Activated CD4-positive, alpha-beta T cell treated with anti-CD3 and anti-CD28 coated beads, Interleukin-2, Interleukin-6, amounts not matched to agents 100 ng/mL and 50 ng/mL, durations not matched to agents 16 hours and 8 hours (primary cell): ENCODE measurements at regions not wholly inside any gene's neighbourhood (a gene's known extent, or its start where the extent isn't known, plus 50 kb on each side); places are given as distances from the start of the nearest gene placed in this dataset.

Experiments used
- DNase-seq: peaks from one replicate; pipeline ENCODE4 v3.0.0-alpha.2; 2020

DNA sequence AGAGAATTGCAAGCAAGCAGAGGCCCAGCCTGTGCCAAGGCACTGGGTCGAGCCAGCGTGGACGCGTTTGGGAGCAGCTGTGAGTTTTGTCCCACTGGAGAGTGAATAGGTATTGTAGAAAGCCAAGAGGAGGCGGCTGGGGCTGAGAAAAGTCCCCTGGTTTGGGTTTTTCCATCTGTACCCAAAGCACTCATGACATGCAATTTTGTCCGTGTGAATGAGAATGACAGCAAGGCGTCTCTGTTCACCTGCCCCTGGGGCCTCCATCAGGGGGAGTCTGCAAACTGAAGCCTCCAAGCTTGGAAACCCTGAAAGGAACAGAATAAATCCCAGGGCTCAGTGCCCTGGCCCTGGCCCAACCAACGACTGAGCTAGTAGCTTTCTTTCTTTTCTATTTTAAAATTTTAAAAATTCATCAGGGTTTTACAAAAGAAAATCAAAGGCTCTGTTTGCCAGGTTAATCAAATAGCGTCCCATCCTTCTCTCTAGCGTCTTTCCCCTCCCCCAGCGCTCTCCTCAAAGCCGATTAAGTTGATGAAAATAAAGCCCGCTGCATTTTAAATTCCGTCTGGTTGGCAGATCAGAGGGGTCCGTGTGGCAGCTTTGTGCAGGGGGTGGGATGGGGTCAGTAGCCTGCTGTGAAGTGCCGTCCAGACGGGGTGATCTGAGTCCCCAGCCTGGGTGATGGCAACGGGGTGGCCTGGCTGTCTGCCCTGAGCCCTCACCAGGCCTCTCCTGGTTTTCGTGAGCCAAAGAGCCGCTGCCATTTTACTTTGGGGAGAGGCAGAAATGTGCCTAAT is 171.0 kb downstream of the KATNIP start:
- no peak for DNase-seq

DNA sequence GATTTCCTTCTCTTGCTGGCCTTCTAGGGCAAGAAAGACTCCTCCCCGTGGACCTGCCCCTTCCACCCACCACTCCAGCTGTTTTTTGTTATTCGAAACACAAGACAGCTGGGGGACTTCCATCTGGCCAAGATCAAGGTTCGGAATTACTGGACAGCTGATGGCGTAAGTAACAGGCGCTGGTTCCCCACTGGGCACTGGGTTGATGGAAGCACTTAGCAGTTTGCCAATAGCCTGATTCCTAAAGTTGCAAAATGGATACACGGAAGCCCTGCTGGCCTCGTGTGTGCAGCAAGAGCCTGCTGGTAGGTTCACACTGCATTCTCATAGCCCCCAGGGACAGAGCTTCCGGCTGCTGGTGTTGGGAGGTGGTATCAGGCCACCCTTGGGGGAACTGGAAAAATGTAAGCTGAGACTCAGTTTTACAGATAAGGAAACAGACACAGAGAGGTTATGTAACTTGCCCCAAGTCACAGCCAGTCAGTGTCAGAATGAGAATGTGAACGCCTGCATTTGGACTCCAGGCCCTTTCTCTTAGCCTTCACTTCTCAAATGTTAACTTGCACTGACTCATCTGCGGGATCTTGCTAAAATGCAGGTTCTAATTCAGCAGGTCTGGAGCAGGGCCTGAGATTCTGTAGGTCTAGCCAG is 171.7 kb downstream of the KATNIP start:
- no peak for DNase-seq

DNA sequence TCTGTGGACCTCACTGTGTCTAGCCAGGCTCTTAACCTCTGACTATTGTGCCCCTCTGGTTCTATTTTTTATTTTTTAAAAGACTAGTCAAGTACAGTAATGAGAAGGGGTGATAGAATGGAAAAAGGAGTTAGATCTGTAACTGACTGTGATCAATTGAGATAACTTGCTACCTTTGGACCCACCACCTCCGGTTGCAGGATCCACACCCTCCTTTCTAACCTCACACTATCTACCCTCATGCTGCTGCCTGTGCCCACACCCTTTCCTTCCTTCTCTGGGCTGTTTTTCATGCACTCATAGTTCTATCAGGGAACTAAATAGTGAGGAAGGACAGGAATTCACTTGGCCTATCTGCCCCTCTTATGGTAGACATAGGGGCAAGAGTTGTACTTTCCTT is 172.3 kb downstream of the KATNIP start:
- no peak for DNase-seq

GRCh38 chr16:27722892-27723450 is 173.0 kb downstream of the KATNIP start:
- no peak for DNase-seq

GRCh38 chr16:27723711-27724481 is 174.0 kb downstream of the KATNIP start:
- DNase-seq, result no peak

DNA sequence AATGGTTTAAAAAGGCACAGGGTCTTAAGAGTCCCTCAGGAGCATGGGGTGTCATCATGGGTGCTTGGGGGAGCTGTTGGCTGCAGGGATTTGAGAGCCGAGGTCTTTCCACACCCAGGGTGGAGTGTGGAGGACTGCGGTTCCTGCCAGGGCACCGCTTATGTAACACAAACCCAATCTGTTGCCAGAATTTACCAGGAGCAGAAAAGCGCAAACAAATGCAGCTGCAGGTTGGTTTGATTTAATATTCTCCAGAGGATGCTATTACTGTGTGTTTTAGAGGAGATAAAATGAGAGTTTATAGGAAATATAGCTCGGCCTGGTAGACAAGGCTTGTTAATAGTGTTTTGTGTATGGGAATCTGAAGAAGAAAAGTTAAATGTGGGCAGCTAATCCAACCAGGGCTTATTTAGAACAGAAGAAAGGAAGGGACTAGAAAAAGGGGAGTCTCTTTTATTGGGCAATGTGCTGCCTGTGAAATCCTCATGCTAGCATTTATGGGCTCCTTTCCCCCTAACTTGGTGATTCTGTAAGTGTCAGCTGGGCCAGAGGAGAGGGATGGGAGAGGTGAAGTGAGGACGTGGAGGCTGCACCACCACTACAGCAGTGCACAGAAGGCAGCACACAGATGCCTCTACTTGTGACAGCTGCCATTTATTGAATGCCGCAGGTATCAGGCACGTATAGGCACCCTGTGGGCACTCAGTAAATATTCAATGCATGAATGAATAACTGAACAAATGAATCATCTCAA is 174.7 kb downstream of the KATNIP start:
- DNase-seq, result no peak

- DNase-seq, result no peak
These were observed 175.5 kb downstream of the KATNIP start for GRCh38 chr16:27725236-27726000.

GRCh38 chr16:27726621-27727261 is 176.8 kb downstream of the KATNIP start:
- DNase-seq, result no peak

- DNase-seq, result no peak
These were observed 178.0 kb downstream of the KATNIP start for GRCh38 chr16:27727941-27728340.

DNA sequence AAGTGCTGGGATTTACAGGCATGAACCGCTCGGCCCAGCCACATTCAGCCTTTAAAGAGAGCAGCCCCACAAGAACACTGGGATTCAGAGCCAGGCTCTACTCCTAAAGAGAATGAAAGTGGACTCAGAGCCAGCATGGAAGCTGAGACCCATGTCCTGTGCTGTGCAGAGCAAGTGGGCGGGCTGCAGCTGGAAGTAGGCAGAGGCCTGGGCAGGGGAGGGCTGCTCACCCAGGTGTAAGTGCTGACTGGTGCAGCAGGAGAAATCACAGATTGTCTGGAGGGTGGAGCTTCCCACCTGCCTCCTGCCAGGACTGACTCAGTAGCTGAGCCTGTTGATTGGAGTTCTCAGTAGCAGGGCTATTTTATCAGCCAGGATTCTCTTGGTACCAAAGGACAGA is 178.7 kb downstream of the KATNIP start:
- DNase-seq, result no peak

DNA sequence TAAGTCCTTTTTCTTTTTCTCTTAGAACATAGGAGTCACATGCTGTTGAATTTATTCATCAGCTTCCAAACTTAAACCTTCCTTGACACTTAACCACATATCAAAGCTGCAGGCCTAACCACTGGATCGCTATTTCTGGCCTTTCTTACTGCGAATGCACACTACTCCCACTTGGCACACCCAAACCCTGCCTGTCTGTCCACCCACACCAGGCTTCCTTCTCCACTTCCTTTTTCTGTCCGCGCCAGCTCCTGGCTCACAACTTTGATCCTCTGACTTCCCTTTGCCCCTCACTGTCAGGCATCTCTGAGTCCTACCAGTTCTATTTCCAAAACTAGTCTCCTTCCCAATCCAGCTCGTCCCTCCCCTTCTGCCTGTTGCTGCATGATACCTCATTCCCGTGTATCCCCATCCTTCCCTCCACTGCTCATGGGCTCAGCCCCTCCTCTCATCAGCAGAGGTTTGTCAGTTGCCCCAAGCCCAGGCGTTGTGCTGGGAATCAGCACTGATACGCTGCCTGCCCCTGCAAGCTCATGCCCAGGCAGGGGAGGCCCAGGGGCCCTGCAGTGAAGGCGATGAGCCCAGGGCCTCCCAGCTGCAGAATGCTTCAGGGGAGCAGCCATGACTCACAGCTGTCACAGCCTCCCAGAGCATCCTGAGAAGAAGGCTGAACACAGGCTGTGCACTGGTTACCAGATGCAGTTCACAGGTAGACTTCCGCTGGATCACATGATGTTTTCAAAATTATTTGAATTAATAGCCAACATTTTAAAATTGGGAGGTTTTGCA is 179.8 kb downstream of the KATNIP start:
- DNase-seq, result no peak

- DNase-seq, result no peak
These were observed 180.8 kb downstream of the KATNIP start for GRCh38 chr16:27730661-27731210.

GRCh38 chr16:27735031-27735430 is 185.1 kb downstream of the KATNIP start:
- DNase-seq, result no peak

- no peak for DNase-seq
These were observed 186.5 kb downstream of the KATNIP start for GRCh38 chr16:27736431-27736830.

DNA sequence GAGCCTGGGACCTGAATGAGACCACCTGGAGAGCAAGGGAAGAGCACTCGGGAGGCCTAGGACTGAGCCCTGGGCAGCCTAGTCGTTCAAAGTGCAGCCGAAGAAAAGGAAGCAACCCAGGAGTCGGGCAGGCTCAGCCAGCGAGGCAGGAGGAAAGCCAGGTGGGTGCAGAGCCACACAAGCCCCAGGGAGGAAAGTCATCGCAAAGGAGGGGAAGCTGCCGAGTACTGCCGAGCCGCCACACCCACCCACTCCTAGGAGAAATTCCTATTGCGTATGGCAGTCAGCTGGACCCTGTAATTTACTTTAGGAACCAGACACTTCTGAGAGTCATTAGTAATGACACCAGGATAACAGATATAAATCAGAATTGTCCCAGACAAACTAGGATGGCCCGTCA is 187.6 kb downstream of the KATNIP start:
- DNase-seq, result no peak
